GM19395 (cell line): ENCODE measurements at regions not wholly inside any gene's neighbourhood (a gene's known extent, or its start where the extent isn't known, plus 50 kb on each side); places are given as distances from the start of the nearest gene placed in this dataset.
"Not testable (repeated sequence)": the region's sequence is repeated elsewhere in the genome, so short reads cannot be mapped to it uniquely, and the experiment has no call there.

ENCODE experiments used
- ATAC-seq: cut with Tn5 transposase; IDR thresholded peaks from one replicate; pipeline ENCODE4 v1.9.1; 2021; ENCODE audit warnings: mild to moderate bottlenecking, moderate library complexity; ENCODE audit not compliant: unreplicated experiment

DNA sequence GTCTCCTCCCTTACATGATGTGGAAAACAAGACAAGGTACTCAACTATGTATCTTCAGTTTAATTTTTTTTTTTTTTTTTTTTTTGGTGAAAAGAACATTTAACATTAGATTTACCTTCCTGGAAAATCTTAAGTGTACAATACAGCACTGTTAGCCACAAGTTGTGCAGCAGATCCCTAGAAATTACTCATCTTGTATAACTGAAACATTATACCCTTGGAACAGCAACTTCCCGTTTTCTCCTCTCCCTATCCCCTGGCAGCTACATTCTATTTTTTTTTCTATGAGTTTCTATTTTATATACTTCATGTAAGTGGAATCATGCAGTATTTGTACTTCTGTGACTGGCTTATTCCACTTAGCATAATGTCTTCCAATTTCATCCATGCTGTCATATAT is 421.9 kb upstream of the FTMT start:
- ATAC-seq: no peak

DNA sequence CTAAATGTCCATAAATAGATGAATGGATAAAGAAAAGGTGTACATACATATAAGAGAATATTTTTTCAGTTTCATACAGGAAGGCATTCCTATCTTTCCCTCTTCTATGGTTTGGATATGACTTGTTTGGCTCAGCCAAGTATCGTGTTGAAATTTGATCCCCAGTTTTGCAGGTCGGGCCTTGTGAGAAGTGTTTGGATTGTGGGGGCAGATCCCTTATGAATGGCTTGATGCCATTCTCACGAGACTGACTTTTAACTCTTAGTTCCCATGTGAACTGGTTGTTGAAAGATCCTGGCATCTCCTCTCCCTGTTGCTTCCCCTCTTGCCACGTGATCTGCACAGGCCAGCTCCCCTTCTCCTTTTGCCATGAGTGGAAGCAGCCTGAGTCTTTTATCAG is 421.1 kb upstream of the FTMT start:
- ATAC-seq: no peak

DNA sequence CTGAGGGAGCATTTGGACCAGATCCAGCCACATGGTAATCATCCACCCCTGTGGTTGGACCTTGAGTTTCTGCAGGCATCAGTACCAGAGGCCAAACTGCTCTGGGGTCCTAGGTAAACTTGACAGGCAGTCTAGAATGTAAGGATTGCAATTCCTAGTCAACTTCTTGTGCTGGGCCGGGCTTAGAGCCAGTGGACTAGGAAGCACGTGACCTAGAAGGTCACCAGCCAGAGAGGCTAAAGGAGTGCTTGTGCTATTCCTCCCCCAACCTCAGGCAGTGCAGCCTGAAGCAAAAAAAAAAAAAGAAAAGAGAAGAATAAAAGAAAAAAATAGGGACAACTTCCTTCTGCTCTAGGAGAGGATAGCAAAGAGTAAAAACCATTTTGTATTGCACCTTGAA is 406.2 kb upstream of the FTMT start:
- no peak for ATAC-seq

DNA sequence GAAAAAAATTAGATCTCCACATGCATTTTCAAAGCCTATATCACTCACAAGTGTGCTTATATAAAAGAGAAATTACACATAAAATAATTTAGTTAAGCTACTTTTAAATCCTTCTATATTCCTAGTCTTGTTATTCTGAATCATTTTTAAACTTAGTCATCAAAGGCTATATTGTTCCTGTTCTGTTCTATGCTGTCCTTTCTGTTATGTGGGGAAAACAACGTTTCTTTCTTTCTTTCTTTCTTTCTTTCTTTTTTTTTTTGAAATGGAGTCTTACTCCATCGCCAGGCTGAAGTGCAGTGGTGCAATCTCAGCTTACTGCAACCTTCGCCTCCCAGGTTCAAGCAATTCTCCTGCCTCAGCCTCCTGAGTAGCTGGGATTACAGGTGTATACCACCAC is 389.2 kb upstream of the FTMT start:
- no peak for ATAC-seq

DNA sequence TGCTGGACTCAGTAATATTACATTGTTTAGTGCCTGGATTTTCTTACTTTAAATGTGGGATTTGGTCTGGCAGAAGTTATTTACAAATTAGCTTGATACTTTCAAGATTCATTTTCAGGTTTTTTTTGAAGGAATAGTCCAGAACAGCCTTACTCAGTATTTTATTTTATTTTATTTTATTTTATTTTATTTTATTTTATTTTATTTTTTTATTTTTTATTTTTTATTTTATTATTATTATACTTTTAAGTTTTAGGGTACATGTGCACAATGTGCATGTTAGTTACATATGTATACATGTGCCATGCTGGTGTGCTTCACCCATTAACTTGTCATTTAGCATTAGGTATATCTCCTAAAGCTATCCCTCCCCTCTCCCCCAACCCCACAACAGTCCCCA is 380.5 kb upstream of the FTMT start:
- not testable (repeated sequence) for ATAC-seq

DNA sequence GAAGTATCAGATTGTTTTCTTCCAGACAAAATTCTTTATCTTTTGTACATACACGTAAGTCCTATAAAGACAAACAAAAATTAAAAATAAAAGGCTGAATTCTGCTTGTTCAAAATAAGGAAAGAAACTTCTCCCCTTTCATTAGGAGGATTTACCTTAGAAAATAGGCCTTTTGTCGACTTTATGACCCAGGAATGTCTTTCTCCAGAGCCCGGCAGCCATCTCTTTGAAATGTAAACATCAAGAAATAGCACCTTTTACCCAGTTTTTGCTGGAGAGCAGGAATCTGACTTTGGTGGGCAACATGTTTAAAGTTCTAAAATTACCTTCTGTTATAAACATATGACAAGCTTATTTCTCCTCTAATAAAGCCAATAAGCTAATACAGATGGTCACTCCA is 373.0 kb upstream of the FTMT start:
- no peak for ATAC-seq

DNA sequence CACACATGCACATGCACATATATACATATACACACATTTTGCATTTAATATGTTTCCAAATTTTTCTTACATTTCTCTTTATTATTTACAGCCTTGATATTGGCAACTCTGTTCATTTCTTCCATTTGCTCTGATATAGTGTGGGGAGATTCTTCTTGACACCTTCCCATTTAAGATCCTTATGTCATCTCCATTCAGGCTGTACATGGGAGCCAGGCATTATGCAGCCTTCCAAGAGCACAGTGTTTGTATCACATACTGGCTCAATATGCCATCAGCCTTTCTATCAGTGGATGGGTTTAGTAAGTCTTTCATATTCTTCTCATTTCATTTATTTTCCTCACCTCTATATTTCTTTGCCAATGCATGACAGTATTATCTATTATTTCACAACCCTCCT is 372.3 kb upstream of the FTMT start:
- no peak for ATAC-seq

DNA sequence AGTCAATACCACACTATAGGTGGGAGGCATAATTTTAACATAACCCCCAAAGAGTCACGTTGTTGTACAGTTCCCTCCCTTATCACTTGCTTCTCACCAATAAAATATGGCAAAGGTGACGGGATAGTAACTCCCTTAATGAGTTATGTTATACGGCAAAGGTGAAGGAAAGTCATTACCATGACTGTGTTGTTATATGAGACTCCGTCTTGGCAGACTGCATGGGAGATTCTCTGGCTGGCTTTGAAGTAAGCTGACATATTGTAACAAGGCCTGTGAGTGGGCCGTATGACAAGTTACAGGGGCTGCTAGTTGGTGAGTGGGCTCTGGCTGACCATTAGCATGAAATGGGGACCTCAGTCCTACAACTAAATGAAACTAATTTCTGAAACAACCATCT is 366.4 kb upstream of the FTMT start:
- ATAC-seq: no peak

DNA sequence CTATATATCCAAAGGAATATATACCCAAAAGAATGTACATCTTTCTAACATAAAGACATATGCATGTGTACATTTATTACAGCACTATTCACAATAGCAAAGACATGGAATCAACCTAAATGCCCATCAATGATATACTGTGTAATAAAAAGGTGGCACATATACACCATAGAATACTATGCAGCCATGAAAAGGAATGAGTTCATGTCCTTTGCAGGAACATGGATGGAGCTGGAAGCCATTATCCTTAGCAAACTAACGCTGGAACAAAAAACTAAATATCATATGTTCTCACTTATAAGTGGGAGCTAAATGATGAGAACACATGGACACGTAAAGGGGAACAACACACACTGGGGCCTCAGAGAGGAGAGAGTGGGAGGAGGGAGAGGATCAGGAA is 365.7 kb upstream of the FTMT start:
- not testable (repeated sequence) for ATAC-seq

DNA sequence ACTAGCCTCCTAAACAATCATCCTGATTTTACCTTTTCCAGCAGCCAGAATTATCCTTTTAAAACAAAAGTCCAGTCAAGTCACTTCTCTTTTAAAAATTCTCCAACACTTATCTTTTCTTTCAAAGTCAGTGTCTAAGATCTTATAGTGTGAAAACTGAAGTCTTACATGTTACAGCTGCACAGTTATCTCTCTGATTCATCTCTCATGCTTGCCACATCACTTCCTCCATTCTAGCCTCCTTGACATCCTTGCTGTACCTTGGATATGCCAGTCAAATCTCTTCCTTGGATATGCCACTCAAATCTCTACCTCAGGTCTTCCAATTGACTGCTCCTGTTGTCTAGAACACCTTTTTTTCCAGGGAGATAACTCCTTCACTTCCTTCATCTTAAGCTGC is 361.7 kb upstream of the FTMT start:
- no peak for ATAC-seq

DNA sequence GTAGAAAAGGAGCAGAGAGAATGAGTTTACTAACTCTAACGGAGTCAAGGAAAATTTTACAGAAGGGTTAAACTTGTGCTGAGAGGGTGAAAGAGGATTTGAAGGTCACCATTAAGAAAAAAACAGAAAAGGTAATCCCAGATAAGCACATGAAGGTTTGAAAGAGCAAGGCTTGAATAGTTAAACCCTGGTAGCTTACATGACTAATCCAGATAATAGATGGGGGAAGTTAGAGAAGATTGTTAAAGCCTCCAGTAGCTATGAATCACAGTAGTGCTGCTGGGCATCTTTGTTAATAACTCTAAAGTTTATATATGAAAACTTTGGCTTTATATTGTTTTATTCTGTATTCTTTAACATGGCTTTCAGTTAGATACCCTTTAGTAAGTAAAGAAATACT is 354.5 kb upstream of the FTMT start:
- no peak for ATAC-seq

DNA sequence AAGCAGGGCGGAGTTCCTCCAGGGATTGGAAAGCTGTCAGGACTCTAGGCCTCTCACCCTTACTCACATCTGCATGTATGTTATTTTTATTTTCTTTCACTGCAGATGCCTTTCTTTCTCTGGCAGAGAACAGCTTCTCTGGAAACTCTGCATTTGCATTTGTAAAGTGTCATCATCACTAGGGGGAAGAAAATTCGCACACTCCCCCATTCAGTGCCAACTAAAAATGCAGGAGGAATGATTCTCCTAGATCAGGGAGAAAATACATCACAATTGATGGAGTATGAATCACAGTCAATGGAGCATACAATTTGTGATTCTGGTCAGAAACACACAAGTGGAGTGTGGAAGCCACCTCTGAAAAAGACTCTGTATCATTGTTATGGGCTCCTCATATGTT is 351.4 kb upstream of the FTMT start:
- no peak for ATAC-seq

DNA sequence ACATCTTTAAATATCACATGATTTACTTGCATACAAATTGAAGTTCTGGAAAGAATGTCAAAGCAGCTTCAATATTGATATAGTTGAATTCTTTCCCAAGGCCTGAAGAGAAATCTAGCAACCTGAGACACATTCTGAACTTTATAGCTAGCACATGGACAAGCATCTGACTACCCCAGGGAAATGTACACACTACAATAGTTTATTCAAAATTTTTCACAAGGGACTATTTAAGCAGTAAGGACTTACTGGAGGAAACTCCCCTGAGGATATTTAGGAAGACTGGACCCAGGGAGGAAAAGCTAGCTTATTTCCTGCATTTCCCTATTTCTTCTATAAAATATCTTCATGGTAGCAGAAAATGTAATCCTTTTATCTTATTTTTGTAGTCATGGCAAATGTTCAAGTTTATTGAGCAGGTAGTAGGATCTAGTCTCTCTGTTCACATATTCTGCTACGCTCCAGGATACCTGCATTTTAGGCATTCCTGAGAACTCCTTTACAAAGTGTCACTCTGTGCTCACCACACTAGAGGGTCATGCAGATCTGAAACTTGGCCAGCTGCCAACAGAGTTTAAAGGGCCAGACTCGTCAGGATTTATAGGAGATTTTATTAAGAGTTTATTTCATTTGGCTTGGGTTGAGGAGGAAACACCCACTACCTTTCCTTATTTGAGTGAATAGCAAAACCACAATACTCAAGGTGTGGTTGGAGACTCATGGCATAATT is 348.4 kb upstream of the FTMT start:
- ATAC-seq: no peak

DNA sequence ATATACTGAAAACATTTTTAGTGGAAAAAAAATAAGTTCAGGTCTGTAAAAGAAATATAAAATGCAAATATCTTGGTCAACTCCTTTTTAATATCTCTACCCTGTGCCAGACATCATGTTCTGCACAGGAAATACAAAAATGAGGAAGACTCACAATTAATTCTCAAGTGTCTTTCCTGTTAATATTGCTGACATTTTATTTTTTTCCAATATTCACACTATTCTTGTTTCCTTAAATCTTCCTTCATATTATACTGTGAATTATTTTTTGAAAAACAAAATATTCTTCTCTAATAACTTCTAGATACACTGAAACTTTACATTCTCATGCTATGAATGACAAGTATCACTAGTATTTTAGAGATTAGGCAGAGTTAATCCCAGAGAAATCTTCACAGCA is 334.7 kb upstream of the FTMT start:
- ATAC-seq: no peak

DNA sequence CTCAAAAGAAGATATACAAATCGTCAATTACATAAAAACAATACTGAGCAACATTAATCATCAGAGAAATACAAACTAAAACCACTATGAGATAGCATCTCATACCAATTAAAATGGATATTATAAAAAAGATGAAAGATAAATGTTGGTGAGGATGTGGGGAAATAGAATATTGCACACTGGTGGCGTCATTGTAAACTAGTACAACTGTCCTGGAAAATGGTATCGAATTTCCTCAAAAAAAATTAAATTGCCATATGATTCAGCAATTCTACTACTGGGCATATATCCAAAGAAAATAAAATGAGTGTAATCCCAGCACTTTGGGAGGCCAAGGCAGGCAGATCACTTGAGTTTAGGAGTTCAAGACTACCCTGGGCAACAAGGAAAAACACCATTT is 326.0 kb upstream of the FTMT start:
- no peak for ATAC-seq

DNA sequence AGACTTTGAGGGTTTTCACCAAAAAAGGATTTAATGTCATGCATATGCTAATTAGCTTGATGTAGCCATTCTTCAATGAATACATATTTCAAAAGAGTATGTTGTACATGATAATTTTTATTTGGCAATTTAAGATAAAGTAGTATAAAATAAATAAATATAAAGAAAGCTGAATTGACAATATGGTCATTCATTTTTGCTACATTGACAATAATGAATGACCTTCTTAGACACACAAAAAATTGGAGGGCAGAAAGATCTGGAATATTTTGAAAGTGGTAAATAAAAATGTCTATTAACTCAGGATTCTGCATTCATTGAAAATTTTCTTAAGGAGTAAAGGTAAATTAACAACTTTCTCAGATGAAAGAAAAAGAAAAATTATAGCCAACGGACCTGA is 324.8 kb upstream of the FTMT start:
- ATAC-seq: no peak

DNA sequence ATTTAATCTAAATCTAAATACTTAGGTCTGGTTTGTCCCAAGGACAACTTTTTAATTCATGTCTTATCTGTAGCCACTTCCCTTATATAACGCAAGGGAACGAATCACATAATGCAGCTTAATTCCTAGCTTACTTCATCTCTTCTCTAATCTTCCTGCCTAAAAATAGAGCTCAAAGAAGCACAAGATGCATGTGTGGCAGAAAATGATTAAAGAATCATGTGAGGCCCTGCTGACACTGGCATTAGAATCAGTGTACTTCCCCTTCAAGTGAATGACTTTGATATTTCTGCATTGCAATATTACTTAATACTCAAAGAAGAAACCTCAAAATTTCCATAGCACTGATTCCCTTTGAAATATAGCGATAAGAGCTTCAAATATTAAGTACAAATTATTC is 317.9 kb upstream of the FTMT start:
- no peak for ATAC-seq

DNA sequence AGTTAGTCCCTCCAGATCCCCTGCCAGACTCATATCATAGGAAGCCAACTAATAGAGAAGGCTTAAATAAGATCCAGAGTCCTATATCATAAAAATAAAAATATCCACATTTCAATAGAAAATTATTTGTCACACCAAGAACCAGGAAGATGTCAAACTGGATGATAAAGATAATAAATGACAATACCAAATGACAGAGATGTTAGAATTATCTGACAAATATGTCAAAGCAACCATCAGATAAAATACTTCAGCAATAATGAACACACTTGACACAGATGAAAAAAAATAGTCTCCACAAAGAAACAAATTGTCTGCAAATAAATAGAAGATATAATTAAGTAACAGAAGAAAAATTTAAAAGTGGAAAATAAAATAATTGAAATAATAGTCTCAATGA is 300.7 kb upstream of the FTMT start:
- no peak for ATAC-seq

DNA sequence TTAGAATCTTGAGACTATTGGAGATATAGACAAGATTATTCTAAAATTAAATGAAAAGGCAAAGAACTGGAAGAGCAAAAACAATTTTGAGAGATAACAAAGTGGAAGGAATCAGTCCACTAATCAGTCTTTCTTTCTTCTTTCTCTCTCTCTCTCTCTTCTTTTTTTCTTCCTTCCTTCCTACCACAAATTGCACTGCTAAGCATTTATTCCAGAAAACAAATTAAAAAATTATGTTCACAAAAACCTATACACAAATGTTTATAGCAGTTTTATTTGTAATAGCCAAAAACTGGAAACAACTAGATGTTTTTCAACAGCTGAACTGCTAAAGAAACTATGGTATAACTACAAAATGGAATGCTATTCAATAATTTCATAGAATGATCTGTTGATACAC is 291.9 kb upstream of the FTMT start:
- no peak for ATAC-seq

DNA sequence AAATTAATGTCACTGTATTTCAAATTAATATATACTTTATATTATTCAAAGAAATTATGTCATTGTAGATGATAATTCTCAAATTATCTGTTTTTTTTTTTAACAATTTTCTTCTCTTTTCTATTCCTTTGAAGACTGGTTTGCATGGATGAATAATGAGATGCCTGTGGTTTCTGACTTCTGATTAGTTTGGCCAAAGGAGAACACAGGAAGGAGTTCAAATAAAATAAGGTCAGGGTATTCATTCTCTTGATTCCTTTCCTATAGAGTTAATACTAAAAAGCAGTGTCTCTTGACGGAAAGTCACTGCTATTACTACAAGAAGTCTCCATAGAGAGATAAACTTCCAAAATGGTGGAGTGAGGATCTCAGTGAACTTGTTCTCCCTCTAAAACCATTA is 279.6 kb upstream of the FTMT start:
- no peak for ATAC-seq

DNA sequence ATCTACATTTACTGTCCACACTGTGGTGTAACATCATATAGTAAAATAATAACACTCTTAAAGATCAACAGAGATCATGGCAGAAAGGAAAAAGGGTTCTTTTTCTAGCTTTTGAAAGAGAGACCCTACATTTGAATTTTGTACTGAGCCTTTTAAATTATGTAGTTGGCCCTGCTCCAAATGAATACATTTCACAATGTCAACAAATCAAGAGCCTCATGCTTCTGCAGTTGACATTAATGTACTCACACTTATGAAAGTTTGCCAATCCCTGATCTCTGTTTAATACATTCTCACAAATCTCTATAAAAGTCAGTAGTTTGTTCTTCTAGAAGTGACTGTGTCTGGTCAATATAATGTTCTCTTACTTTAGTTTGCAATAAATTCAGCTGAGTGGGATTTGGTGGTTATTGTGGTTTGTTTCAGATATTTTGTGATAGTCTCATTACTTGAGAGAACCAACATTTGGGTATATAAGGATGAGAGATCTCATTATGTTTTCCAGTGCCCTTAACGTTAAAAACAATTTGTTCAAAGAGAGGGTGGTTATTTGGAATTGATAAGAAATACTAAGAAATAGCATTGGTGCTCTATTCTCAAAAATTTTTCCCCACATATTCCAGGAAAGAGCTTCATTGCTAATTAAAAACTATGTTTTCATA is 277.8 kb upstream of the FTMT start:
- ATAC-seq: no peak

DNA sequence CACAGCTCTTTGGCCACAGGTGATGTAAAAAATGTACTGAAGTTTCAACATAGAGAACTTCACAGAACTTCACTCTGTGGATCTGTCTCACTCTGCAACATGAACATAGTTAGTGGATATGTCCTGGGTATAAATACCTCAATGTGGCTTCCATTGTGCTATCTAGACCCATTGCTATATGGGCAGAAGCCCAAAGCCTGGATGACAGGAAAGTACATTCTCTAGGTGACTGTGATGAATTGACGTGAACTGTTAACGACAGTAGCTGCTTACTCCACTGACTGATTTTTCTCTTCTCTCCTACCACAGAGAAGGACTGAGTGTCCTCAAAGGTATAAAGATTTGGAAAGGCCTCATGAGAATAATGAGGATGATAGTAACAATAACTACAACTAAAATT is 270.1 kb upstream of the FTMT start:
- no peak for ATAC-seq

DNA sequence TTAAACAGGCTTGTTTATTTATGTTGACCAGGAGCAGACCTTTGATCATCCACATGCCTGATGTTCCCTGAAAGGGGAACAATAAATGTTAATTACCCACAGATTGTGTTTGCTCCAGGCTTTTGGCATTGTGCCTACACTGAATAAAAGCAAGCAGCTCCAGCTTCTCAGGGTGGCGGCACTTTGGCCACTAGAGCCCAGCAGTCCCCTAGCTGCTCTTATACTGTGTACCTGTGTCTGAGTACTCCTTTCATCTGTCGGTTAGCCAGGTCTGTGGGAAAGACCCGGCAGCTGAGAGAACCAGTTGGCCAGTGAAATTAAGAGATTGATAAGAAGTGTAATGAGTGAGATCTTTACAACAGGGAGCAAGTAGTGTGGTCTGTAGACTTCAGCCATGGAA is 254.8 kb upstream of the FTMT start:
- no peak for ATAC-seq
